ENCODE measurements at regions not wholly inside any gene's neighbourhood (a gene's known extent, or its start where the extent isn't known, plus 50 kb on each side); places are given as distances from the start of the nearest gene placed in this dataset.

- H3K27ac ChIP-seq (replicated peaks), result no peak overlapping the region
- TF ChIP-seq GABPA (IDR thresholded peaks at IDR 0.05; ENCODE audit: low read depth) (no peak), CTCF (IDR thresholded peaks at IDR 0.05; ENCODE audit: insufficient read depth, low read length) (no peak), REST (IDR thresholded peaks at IDR 0.05; ENCODE audit: insufficient replicate concordance, low read depth) (no peak), POLR2AphosphoS5 (IDR thresholded peaks at IDR 0.05; ENCODE audit: low read depth) (no peak), SPI1 (IDR thresholded peaks at IDR 0.05; ENCODE audit: borderline replicate concordance, low read depth) (no peak)
Measured at GRCh38 chr6:15809367-15809766, 146.5 kb upstream of the DTNBP1 start.

GRCh38 chr6:15804164-15805154 lies 141.6 kb upstream of the DTNBP1 start:
- no peak for DNase-seq (ENCODE audit: low read depth in 1 of 2, low spot score in 1 of 2)
- TF ChIP-seq CTCF (IDR thresholded peaks at IDR 0.05; ENCODE audit: insufficient read depth, low read length) (no peak), SPI1 (IDR thresholded peaks at IDR 0.05; ENCODE audit: borderline replicate concordance, low read depth) (no peak), GABPA (IDR thresholded peaks at IDR 0.05; ENCODE audit: low read depth) (no peak), POLR2AphosphoS5 (IDR thresholded peaks at IDR 0.05; ENCODE audit: low read depth) (no peak), REST (IDR thresholded peaks at IDR 0.05; ENCODE audit: insufficient replicate concordance, low read depth) (no peak)
- H3K27ac ChIP-seq (replicated peaks), result no peak overlapping the region
- no peaks in the 10 kb centered on the region for H3K27me3 ChIP-seq (ENCODE audit: insufficient read depth, poor library complexity, severe bottlenecking)
- H3K4me3 ChIP-seq (replicated peaks; ENCODE audit: insufficient read depth, low read length), result no peak overlapping the region

More at GRCh38 chr6:15809367-15809766, 146.5 kb upstream of the DTNBP1 start:
- Histone ChIP-seq H3K27me3 (ENCODE audit: insufficient read depth, poor library complexity, severe bottlenecking) (no peaks in the 10 kb centered on the region), H3K4me3 (replicated peaks; ENCODE audit: insufficient read depth, low read length) (no peak overlapping the region)
- DNase-seq (ENCODE audit: low read depth in 1 of 2, low spot score in 1 of 2), result no peak

- H3K27me3 ChIP-seq (ENCODE audit: insufficient read depth, poor library complexity, severe bottlenecking), result no peaks in the 10 kb centered on the region
- no peak for DNase-seq (ENCODE audit: low read depth in 1 of 2, low spot score in 1 of 2)
- TF ChIP-seq REST (IDR thresholded peaks at IDR 0.05; ENCODE audit: insufficient replicate concordance, low read depth), result no peak
- no peak for TF ChIP-seq GABPA (IDR thresholded peaks at IDR 0.05; ENCODE audit: low read depth)
- no peak for TF ChIP-seq CTCF (IDR thresholded peaks at IDR 0.05; ENCODE audit: insufficient read depth, low read length)
- no peak for TF ChIP-seq SPI1 (IDR thresholded peaks at IDR 0.05; ENCODE audit: borderline replicate concordance, low read depth)
- no peak for TF ChIP-seq POLR2AphosphoS5 (IDR thresholded peaks at IDR 0.05; ENCODE audit: low read depth)
- H3K4me3 ChIP-seq (replicated peaks; ENCODE audit: insufficient read depth, low read length), result no peak overlapping the region
- H3K27ac ChIP-seq (replicated peaks), result no peak overlapping the region
Measured at GRCh38 chr6:15802466-15802865, 139.6 kb upstream of the DTNBP1 start.

Measured in HL-60 (cell line).